CD4-positive, alpha-beta T cell treated with Interleukin-21 for 1 hour (primary cell): ENCODE measurements at regions not wholly inside any gene's neighbourhood (a gene's known extent, or its start where the extent isn't known, plus 50 kb on each side); places are given as distances from the start of the nearest gene placed in this dataset.
"Not testable (repeated sequence)": the region's sequence is repeated elsewhere in the genome, so short reads cannot be mapped to it uniquely, and the experiment has no call there.

Source experiments
- DNase-seq: peaks from one replicate; pipeline ENCODE4 v3.0.0-alpha.2; 2020

DNA sequence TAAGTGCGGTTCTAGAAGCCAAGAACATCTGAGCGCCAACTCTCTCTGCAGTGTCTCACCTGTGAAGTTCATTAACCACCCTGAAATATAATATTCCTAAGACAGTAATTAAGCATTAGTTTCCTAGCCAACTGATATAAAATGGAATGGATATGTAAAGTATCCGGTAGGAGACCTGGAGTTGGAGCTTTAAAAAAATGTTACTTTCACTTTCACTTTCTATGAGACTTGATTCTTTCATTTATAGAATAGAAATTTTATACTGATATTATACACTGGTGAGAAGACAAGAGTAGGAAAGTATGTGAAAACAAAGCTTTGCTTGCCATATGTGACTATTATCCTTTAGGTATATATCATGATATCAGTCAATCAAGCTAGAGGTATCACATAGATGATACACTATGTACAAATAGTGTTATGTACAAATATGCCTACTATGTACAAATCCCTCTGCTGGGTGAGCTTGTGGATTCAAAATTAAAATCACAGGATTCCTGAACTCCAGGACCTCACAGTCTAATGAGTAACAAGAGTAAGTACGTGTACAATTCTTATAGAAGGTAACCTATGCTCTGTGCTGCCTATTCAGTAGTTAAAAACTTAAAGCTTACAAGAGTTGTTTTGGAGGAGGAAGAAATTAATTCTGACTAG is 934.2 kb downstream of the TTLL7 start:
- no peak for DNase-seq

- no peak for DNase-seq
Observed at GRCh38 chr1:83060651-83061390, 938.1 kb downstream of the TTLL7 start.

DNA sequence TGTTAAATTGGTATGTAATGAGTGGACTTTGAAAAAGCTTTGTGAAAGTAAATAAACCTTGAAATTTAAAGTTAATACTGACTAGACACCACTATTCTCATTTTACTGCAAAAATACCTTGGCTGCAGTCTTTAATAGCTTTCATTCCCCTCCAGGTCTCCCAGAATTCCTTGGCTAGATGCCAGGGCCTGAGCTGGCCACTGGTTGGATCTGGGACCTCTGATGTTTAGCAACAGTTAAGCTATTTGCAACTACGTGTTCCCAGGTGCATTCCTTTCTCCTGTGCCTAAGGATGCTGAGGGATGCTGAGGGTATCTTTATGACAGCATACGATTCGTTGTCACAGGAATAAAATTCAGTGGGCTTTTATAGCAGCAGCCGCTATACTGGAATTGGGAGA is 938.7 kb downstream of the TTLL7 start:
- no peak for DNase-seq

DNA sequence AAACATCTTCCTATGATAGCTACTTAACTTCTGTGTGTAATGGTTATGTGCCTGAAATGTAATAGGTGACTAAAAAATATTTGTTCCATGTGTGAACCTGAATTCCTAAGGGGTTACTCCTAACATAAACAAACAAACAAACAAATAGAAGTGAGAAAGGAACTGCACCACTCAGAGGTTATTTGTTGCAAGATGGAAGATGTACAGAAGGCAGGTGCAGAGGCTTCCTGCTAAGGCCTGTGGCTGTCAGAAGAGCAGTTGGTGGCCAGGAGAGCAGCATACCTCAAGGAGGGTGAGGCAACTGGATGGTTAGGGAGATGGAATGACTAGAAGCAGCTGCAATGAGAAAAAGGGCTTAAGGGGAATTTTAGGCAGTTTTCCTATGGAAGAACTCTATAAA is 940.6 kb downstream of the TTLL7 start:
- no peak for DNase-seq

DNA sequence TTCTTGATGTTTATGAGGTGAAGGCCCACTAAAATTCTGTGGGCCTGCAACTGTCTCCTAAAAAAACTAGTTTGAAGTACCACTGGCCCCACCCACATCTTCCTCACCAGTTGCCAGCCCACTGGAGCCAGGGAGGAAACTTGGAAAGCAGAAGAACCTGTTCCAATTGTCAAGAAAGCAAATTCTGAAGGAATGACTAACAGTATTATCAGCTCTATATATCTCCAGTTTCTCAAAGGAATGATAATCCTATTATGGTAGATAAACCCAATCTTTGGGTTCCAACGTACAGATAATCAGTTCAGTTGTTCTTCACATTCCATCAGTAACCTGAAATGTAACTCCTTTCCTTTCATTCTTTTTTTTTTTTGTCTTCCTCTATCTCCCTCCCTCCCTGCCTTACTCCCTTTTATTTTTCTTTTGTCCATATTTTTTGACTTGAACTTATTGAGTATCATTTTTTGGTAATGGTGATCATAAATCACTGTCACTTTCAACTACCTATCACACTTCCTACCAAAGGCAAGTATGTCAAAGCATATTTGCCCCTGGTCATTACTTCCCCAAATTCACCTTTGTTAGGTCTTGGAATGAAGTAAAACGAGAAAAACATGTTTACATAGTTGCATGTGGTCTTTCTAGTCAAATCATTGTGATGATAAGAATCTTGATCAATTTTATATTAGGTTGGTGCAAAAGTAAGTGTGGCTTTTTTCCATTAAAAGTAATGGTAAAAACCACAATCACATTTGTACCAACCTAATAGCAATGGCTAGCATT is 943.4 kb downstream of the TTLL7 start:
- DNase-seq, result no peak

DNA sequence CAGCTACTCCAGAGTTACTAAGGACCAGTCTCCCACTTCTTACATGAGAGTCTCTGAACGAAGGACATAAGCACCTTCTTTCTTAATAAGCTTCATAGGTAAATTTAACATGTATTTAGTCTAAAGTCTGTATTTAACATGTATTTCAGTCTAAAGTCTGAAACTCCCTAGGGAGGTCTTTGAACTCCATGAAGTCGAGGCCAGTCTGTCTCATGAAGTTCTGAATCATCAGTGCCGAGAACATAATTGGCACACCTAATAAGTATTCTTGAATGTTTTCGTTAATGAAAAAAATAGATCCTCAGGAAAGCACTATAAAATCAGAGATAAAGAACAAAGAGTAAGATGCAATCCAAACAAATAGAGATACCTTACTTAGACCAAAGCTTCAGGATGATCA is 945.5 kb downstream of the TTLL7 start:
- no peak for DNase-seq

GRCh38 chr1:83052865-83053264 is 946.1 kb downstream of the TTLL7 start:
- no peak for DNase-seq

- not testable (repeated sequence) for DNase-seq
Observed at GRCh38 chr1:83051053-83051452, 947.9 kb downstream of the TTLL7 start.

DNA sequence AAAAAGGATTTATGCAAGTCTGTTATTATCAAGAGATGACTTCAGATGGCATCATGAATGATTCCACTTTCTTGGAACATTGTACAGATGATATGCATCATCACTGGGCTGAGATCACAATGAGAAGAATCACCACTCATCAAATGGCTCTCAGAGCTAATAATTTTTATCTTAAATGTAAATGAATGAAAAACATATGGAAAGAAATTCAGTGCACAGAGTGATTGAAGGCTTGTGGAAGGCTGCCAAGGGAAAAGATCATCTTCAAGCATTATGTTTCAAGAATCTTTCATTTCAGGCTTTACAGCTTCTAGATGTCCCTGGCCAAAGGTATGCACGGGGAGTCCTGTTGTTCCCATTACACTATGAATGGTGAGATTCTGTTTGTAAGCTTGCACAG is 955.7 kb downstream of the TTLL7 start:
- DNase-seq, result no peak

- DNase-seq, result not testable (repeated sequence)
Observed at GRCh38 chr1:83039091-83039490, 959.8 kb downstream of the TTLL7 start.

GRCh38 chr1:83034851-83035250 is 964.1 kb downstream of the TTLL7 start:
- DNase-seq, result no peak

GRCh38 chr1:83033682-83034081 is 965.2 kb downstream of the TTLL7 start:
- no peak for DNase-seq

DNA sequence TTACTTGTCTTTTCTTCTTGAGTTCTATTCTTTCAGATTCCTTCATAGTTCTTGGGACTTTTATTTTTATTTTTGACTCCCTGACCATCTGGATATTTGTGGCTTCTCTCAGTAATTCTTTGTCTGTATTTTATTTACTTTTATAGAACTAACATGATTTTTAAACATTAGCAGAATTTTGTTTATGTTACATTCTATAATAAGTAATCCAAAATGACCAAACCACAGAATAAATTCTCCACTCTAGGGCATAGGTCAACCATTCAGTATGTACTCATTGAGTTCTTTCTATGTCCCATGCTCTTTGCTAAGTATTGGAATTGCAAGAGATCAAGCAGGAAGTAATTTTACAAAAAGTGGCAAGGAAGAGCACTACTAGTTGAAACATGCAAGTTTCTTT is 969.0 kb downstream of the TTLL7 start:
- no peak for DNase-seq

- DNase-seq, result no peak
Observed at GRCh38 chr1:83029050-83029449, 969.9 kb downstream of the TTLL7 start.

GRCh38 chr1:83028467-83028866 is 970.5 kb downstream of the TTLL7 start:
- DNase-seq, result no peak

DNA sequence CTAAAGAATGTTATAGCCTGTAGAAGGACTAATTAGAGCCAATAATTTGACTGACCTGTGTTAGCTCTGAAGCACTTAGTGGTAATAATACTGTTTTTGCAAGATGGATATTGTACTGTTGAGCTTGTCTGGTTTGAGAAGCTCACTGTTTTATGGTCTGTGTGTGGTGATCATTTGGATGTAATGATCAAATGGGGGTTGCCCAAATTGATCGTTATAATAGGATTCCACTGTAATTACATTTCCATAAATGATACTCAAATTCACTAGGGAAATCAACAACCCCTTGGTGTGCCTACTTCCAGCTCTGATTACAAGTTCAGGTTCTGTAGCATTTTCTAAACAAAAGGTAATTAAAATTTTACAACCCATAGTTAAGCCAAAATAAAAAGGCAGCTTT is 971.4 kb downstream of the TTLL7 start:
- no peak for DNase-seq

DNA sequence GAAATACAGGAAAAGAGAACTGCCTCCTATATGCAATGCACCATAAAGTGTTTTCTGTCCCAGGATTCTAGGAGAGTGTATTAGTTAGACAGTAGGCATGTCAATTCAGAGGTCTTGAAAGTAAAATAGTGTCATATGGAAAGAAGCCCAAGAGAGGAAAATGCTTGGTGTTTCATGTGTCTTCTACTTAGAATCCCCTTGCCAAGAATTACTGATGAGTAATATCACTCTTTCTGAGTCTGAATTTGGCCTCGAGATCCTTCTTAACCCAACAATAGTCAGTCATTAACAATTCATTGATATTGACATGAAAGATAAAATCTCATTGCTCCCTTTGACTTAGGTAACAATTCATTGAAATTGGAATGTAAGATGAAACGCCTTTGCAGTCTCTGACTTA is 972.2 kb downstream of the TTLL7 start:
- no peak for DNase-seq

DNA sequence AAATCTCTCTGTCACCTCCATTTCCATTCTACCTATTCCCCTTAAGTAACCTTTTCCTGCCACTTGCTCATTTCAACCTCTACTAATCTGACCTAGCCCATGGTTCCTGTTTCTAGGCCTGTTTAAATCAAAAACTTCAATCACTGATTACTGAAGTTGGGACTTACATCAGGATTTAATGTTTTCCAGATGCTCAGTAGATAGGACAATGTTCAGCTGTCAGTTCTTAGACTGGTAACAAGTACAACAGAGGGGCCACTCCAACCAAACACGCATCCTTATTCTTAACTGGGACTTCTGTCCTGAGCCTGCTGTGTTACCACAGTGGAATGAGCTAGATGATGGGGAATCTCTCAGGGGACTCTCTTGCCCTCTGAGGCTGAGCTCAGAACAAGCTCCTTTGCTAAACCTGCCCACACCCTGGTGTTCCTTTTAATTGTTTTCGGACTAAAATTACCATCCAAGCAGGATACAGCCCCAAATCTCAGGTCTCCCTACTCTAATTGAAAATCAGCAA is 974.6 kb downstream of the TTLL7 start:
- no peak for DNase-seq

DNA sequence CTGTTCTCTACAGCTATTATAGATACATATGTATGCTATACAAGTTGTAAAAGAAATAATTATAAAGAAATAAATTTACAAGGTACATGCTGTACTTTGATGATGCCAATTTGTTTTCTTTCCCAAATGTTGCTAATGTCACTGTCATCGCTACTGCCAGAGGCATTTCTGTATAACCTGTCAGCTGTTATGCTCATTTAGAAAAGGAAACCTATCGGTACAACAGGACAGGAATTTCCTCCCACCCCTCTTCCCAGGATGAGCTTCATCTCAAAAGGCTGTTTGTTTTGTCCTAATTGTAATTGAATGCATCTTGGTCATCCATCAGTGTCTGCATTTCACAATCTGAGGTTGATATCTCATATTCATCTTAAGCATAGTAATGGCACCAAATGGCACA is 975.7 kb downstream of the TTLL7 start:
- no peak for DNase-seq

GRCh38 chr1:83022206-83022605 is 976.7 kb downstream of the TTLL7 start:
- no peak for DNase-seq

GRCh38 chr1:83017701-83018100 is 981.2 kb downstream of the TTLL7 start:
- no peak for DNase-seq

DNA sequence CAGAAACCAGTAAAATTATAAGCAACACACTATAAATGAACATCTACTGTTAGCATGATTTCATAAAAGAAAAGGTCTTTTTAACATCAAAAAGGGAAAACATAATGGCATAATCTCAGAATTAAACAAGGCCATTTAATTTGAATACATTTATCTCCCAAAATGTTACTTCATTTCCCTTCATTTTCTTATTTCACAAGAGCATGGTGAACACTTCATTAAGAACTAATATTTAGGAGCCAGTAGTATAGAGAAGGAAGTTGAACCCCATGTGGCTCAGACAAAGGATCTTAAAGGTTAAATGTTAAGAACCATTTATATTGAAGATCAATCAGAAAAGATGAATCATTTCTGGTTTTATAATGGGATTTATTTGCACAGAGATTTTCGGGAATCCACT is 981.7 kb downstream of the TTLL7 start:
- DNase-seq, result no peak

DNA sequence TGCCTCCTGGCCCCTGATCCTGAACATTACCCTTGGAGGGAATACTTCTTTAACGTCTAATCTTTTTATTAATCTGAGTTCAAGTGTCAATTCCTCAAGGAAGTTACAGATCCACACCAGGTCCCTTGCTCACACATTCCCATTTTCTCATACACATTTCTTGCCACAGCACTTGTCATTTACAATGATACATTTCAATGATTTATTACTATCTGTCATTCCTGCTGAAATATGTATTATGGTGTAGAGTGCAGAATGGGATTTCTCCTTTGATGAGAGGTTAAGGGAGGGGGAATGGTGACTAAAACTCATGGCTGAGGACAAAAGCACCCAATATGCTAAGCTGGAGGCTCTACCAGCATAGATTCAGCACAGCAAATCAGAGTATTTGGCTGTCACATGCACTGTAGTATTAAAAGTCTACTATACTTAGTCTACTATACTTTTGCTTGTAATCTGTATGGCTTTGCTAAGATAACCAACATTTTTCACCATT is 982.5 kb downstream of the TTLL7 start:
- DNase-seq, result no peak

DNA sequence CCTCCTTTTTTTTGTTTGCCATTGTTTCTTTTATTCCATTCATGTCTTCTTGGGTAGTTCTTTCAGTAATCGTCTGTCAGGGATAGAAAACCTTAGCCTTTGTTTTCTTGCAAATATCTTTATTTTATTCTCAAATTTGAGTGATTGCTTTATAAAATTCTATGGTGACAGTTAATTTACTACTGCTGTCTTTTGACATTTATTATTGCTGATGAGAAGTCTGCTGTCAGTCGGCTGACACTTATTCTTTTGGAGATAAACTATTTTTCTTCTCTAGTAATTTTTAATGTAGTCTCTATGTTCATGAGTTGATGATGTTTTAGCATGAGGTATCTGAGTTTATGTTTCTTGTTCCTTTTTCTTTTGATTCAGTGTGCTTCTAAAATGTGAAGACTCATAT is 983.8 kb downstream of the TTLL7 start:
- DNase-seq, result no peak
